ENCODE measurements at regions not wholly inside any gene's neighbourhood (a gene's known extent, or its start where the extent isn't known, plus 50 kb on each side); places are given as distances from the start of the nearest gene placed in this dataset.

- DNase-seq (ENCODE audit: low read depth in 2 of 2), result no peak
- Histone ChIP-seq H2AFZ (ENCODE audit: low read length) (no peak overlapping the region), H3K9ac (ENCODE audit: insufficient read depth, low read length) (no peak overlapping the region), H3K79me2 (ENCODE audit: control insufficient read depth, insufficient read depth, low read length) (no peaks in the 10 kb centered on the region), H3K27me3 (ENCODE audit: control insufficient read depth, insufficient read depth, low read length) (no peaks in the 10 kb centered on the region), H3K4me2 (ENCODE audit: extremely low read depth, insufficient read depth, low read length) (no peak overlapping the region), H4K20me1 (ENCODE audit: control insufficient read depth, extremely low read depth, insufficient read depth, low read length) (no peaks in the 10 kb centered on the region), H3K27ac (ENCODE audit: insufficient read depth, low read length) (no peak overlapping the region), H3K36me3 (ENCODE audit: control insufficient read depth, insufficient read depth, low read length) (no peaks in the 10 kb centered on the region), H3K4me1 (ENCODE audit: control insufficient read depth, extremely low read depth, insufficient read depth, low read length) (peaks cover 10% of the 10 kb centered on the region), H3K4me3 (replicated peaks in 1 of 4; ENCODE audit: control extremely low read depth in 1 of 4, insufficient read depth in 1 of 4, low read depth in 3 of 4, low read length in 4 of 4) (no peak overlapping the region), H3K9me3 (ENCODE audit: control insufficient read depth, insufficient read depth, low read depth, low read length) (no peaks in the 10 kb centered on the region)
- TF ChIP-seq EZH2 (IDR thresholded peaks at IDR 0.05; ENCODE audit: low read length, missing control alignments) (no peak), CTCF (conservative IDR thresholded peaks at IDR 0.05 in 1 of 2, IDR thresholded peaks at IDR 0.05 in 1 of 2; ENCODE audit: low read depth in 1 of 2, low read length in 2 of 2) (no peak)
These were observed 174.1 kb upstream of the BET1 start for GRCh38 chr7:94178230-94178629.

- Histone ChIP-seq H3K9ac (ENCODE audit: insufficient read depth, low read length) (no peak overlapping the region), H4K20me1 (ENCODE audit: control insufficient read depth, extremely low read depth, insufficient read depth, low read length) (no peaks in the 10 kb centered on the region), H3K36me3 (ENCODE audit: control insufficient read depth, insufficient read depth, low read length) (no peaks in the 10 kb centered on the region), H3K4me1 (ENCODE audit: control insufficient read depth, extremely low read depth, insufficient read depth, low read length) (peaks cover 14% of the 10 kb centered on the region), H3K27ac (ENCODE audit: insufficient read depth, low read length) (no peak overlapping the region), H3K4me3 (replicated peaks in 1 of 4; ENCODE audit: control extremely low read depth in 1 of 4, insufficient read depth in 1 of 4, low read depth in 3 of 4, low read length in 4 of 4) (no peak overlapping the region), H3K27me3 (ENCODE audit: control insufficient read depth, insufficient read depth, low read length) (no peaks in the 10 kb centered on the region), H3K4me2 (ENCODE audit: extremely low read depth, insufficient read depth, low read length) (no peak overlapping the region), H3K9me3 (ENCODE audit: control insufficient read depth, insufficient read depth, low read depth, low read length) (no peaks in the 10 kb centered on the region), H3K79me2 (ENCODE audit: control insufficient read depth, insufficient read depth, low read length) (no peaks in the 10 kb centered on the region), H2AFZ (ENCODE audit: low read length) (no peak overlapping the region)
- peak in 1 of 2 donors; percentile 56 for DNase-seq (ENCODE audit: low read depth in 2 of 2)
- TF ChIP-seq EZH2 (IDR thresholded peaks at IDR 0.05; ENCODE audit: low read length, missing control alignments) (no peak), CTCF (conservative IDR thresholded peaks at IDR 0.05 in 1 of 2, IDR thresholded peaks at IDR 0.05 in 1 of 2; ENCODE audit: low read depth in 1 of 2, low read length in 2 of 2) (no peak)
These were observed 175.3 kb upstream of the BET1 start for GRCh38 chr7:94179466-94179865.

- peaks cover 14% of the 10 kb centered on the region for H3K4me1 ChIP-seq (ENCODE audit: control insufficient read depth, extremely low read depth, insufficient read depth, low read length)
- no peaks in the 10 kb centered on the region for H3K27me3 ChIP-seq (ENCODE audit: control insufficient read depth, insufficient read depth, low read length)
- peak overlapping the region; percentile 22 for H2AFZ ChIP-seq (ENCODE audit: low read length)
- no peak overlapping the region for H3K4me3 ChIP-seq (replicated peaks in 1 of 4; ENCODE audit: control extremely low read depth in 1 of 4, insufficient read depth in 1 of 4, low read depth in 3 of 4, low read length in 4 of 4)
- H3K9me3 ChIP-seq (ENCODE audit: control insufficient read depth, insufficient read depth, low read depth, low read length), result no peaks in the 10 kb centered on the region
- H3K79me2 ChIP-seq (ENCODE audit: control insufficient read depth, insufficient read depth, low read length), result no peaks in the 10 kb centered on the region
- peak; percentile 80 to 92 for DNase-seq (ENCODE audit: low read depth in 2 of 2)
- peak overlapping the region; percentile 94 for H3K27ac ChIP-seq (ENCODE audit: insufficient read depth, low read length)
- H3K4me2 ChIP-seq (ENCODE audit: extremely low read depth, insufficient read depth, low read length), result no peak overlapping the region
- H4K20me1 ChIP-seq (ENCODE audit: control insufficient read depth, extremely low read depth, insufficient read depth, low read length), result no peaks in the 10 kb centered on the region
- no peaks in the 10 kb centered on the region for H3K36me3 ChIP-seq (ENCODE audit: control insufficient read depth, insufficient read depth, low read length)
- TF ChIP-seq CTCF (conservative IDR thresholded peaks at IDR 0.05 in 1 of 2, IDR thresholded peaks at IDR 0.05 in 1 of 2; ENCODE audit: low read depth in 1 of 2, low read length in 2 of 2) (no peak), EZH2 (IDR thresholded peaks at IDR 0.05; ENCODE audit: low read length, missing control alignments) (no peak)
- no peak overlapping the region for H3K9ac ChIP-seq (ENCODE audit: insufficient read depth, low read length)
These were observed 177.9 kb upstream of the BET1 start for GRCh38 chr7:94182066-94182465.
